Small intestine (tissue), 7 donors: ENCODE measurements at regions not wholly inside any gene's neighbourhood (a gene's known extent, or its start where the extent isn't known, plus 50 kb on each side); places are given as distances from the start of the nearest gene placed in this dataset.
"Not testable (repeated sequence)": the region's sequence is repeated elsewhere in the genome, so short reads cannot be mapped to it uniquely, and the experiment has no call there.

Experiments used
- DNase-seq, 2 donors: peaks; one replicate each; pipeline versions ENCODE4 v3.0.0 to v3.0.0-alpha.2; 2013
- FAIRE-seq: peaks from 2 replicates; lab custom pipeline; 2012; peaks lifted over from hg19 to GRCh38; lab: Jason Lieb, UNC
- H3K27ac ChIP-seq, 3 donors: one replicate each; pipeline ENCODE4 v1.5.1; 2013; ENCODE audit warnings: low read length in 2 of 3, mild to moderate bottlenecking in 2 of 3, control low read depth in 1 of 3, inconsistent platforms in 1 of 3, low read depth in 1 of 3, moderate library complexity in 1 of 3
- H3K27me3 ChIP-seq, 3 donors: one replicate each; pipeline ENCODE4 v1.6.1; 2013; ENCODE audit warnings: low read length in 3 of 3, inconsistent platforms in 1 of 3; ENCODE audit not compliant: control insufficient read depth in 3 of 3, insufficient read depth in 3 of 3
- H3K36me3 ChIP-seq, 3 donors: one replicate each; pipeline ENCODE4 v1.6.1; 2013; ENCODE audit warnings: low read length in 3 of 3, inconsistent platforms in 1 of 3, low read depth in 1 of 3, mild to moderate bottlenecking in 1 of 3, moderate library complexity in 1 of 3; ENCODE audit not compliant: control insufficient read depth in 3 of 3, insufficient read depth in 2 of 3
- H3K4me1 ChIP-seq, 3 donors: one replicate each; pipeline ENCODE4 v1.6.1; 2013; ENCODE audit warnings: low read length in 2 of 3, inconsistent platforms in 1 of 3, low read depth in 1 of 3, mild to moderate bottlenecking in 1 of 3, moderate library complexity in 1 of 3; ENCODE audit not compliant: control insufficient read depth in 3 of 3, insufficient read depth in 2 of 3
- H3K4me3 ChIP-seq, 3 donors: one replicate each; pipeline ENCODE4 v1.5.1; 2013; ENCODE audit warnings: low read length in 3 of 3, control low read depth in 1 of 3, inconsistent platforms in 1 of 3, low read depth in 1 of 3, mild to moderate bottlenecking in 1 of 3, moderate library complexity in 1 of 3
- H3K9me3 ChIP-seq, 2 donors: one replicate each; pipeline ENCODE4 v1.6.1; 2013; ENCODE audit warnings: low read depth in 1 of 2, low read length in 1 of 2; ENCODE audit not compliant: control insufficient read depth in 2 of 2, insufficient read depth in 1 of 2
- WGBS, 3 donors: extraction: QIAGEN DNeasy Blood & Tissue Kit; methylation state at CpG; one replicate each; pipeline ENCODE4 v1.1.7; 2013; 5-methylcytosine and 5-hydroxymethylcytosine counted together
- donor health status: healthy with polysubstance abuse.
- donor health status: control.
- donor health status: control.
- donor health status: Bipolar disorder and iron deficiency.
- donor health status: healthy.

DNA sequence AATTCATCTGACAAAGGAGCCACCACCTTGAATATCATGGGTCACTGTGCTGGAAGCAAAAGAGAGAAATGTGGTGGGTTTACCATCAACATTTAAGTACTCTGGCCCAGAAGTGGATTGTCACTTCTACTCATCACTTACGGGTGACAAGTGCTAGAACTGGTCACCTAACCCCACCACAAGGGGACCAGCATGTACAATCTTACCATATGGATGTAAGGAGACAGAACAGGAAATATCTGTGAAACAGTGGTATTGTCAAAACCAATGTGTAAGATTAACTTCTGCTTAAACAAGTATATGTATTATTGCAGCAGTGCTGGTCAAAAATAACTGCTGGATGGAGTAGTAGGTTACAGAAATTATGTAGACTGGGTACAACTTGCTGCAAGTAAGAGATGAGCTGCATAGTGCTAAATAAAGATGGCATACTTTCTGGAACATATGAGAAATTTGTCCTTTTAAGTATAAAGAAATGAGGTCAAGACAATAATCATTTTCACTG, 171.8 kb downstream of the POTEB3 start:
- Histone ChIP-seq H3K27me3 (no peaks in the 10 kb centered on the region), H3K27ac (no peak overlapping the region), H3K4me3 (no peak overlapping the region), H3K4me1 (no peaks in the 10 kb centered on the region), H3K9me3 (peaks cover 1 to 29% of the 10 kb centered on the region in 2 donors), H3K36me3 (no peaks in the 10 kb centered on the region)
- WGBS, 3 donors, result 70 to 76% (median 70%) methylated on average over 1 of the region's 1 CpG
- FAIRE-seq, result no peak
- DNase-seq, result no peak

DNA sequence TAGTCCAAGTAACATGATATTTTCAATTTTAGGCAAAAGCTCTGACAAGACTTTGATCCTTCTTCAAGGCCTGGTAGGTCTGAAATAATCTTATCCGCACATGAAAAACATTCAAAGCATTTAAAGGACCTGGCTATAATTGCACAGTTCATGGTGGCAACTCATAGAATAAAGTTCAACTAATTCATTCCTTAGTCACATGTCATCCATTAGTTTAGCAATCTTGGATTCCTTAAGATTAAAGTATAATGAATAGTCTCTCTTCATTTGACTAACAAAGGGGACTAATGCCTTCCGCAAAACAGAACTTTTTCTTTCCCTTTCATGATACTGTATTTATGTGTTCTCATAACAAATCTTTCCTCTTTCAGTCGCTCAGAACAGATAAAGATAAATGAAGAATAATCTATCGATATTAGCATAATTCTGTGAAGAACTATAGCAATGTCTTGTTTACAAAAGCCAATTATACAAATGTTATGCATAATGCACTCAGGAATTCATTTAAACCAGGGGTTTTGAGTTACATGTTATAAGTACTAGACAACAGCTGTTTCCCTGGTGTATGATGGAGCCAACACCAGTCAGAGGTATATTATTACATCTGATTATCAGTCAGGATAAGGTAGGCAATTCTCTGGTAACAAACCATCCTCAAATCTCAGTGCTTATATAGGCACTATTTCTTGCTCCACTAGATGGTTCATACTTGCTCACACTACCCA, 172.5 kb downstream of the POTEB3 start:
- Histone ChIP-seq H3K9me3 (peaks cover 1 to 29% of the 10 kb centered on the region in 2 donors), H3K27me3 (no peaks in the 10 kb centered on the region), H3K27ac (no peak overlapping the region), H3K4me1 (no peaks in the 10 kb centered on the region), H3K4me3 (no peak overlapping the region), H3K36me3 (no peaks in the 10 kb centered on the region)
- DNase-seq (no peak), FAIRE-seq (no peak)
- WGBS, 3 donors, result 68 to 75% (median 75%) methylated on average over 4 of the region's 4 CpGs

DNA sequence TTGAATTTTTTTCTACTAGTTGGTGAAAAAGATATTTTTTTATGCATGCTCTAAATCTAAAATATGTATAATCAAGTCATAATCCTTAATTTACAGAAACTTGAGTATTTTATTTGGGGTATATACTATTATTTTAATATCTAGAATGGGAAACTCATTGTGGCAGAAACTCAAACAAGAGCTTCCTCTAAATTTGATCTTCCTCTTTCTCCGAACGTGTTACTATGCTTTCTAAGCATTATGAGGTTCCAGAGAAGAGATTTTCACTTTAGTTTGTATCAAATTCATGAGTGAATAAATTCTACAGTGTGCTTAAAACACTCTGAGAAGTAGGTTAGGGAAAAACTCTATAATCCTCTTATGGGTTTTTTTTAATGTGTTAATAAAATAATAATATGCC, 173.1 kb downstream of the POTEB3 start:
- Histone ChIP-seq H3K4me3 (no peak overlapping the region), H3K4me1 (no peaks in the 10 kb centered on the region), H3K27me3 (no peaks in the 10 kb centered on the region), H3K27ac (no peak overlapping the region), H3K9me3 (peaks cover 1 to 33% of the 10 kb centered on the region in 2 donors), H3K36me3 (no peaks in the 10 kb centered on the region)
- DNase-seq (no peak), FAIRE-seq (no peak)
- WGBS, 3 donors, result 12 to 23% (median 17%) methylated on average over 2 of the region's 2 CpGs

DNA sequence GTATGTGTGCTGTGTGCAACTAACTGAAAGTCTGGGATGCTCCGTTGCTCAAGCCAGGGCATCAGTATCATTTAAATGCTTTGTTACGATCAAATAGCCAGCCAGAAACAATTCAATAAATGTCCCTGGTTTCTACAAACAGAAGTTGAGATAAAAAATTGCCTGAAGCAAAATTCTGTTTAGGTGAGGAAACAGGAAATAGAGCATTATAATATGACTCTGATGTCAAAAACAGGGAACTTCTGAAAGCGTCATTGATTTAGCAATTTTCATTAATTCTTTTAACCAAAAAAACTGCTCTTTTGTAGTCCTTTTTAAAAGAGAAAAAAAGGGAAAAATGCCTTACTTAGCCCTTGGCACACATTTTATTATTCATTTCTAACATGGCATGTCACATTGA, 174.7 kb downstream of the POTEB3 start:
- H3K4me3 ChIP-seq, DNase-seq, H3K36me3 ChIP-seq, H3K4me1 ChIP-seq, FAIRE-seq, H3K27me3 ChIP-seq, H3K27ac ChIP-seq: not testable (repeated sequence)
- peaks cover 2 to 41% of the 10 kb centered on the region in 2 donors for H3K9me3 ChIP-seq
- WGBS, 3 donors, result 63 to 71% (median 69%) methylated on average over 3 of the region's 3 CpGs

DNA sequence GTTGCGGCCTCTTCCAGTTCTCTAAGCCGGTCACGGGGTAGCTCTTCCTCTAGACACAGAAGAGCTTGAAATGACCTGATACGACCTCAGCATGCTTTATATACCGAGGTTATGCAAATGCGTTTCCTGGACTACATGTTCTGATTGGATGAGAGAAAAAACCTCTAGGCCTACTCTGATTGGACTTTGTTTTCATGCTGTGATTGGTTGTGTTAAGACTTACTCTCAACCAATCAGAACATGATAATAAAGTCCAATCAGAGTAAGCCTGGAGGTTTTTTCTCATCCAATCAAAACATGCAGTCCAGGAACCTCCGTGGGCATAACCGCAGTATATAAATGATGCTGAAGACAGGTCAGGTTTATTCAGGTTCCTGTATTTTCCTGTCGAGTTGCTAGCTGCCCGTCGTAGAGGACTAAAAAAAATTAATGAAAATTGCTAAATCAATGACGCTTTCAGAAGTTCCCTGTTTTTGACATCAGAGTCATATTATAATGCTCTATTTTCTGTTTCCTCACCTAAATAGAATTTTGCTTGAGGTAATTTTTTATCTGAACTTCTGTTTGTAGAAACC, 177.4 kb downstream of the POTEB3 start:
- Histone ChIP-seq H3K27ac (no peak overlapping the region), H3K4me1 (no peaks in the 10 kb centered on the region), H3K27me3 (no peaks in the 10 kb centered on the region), H3K36me3 (no peaks in the 10 kb centered on the region), H3K4me3 (no peak overlapping the region), H3K9me3 (peaks cover 2 to 33% of the 10 kb centered on the region in 2 donors)
- WGBS, 3 donors, result 83 to 84% (median 84%) methylated on average over 12 of the region's 12 CpGs
- DNase-seq (no peak), FAIRE-seq (no peak)

DNA sequence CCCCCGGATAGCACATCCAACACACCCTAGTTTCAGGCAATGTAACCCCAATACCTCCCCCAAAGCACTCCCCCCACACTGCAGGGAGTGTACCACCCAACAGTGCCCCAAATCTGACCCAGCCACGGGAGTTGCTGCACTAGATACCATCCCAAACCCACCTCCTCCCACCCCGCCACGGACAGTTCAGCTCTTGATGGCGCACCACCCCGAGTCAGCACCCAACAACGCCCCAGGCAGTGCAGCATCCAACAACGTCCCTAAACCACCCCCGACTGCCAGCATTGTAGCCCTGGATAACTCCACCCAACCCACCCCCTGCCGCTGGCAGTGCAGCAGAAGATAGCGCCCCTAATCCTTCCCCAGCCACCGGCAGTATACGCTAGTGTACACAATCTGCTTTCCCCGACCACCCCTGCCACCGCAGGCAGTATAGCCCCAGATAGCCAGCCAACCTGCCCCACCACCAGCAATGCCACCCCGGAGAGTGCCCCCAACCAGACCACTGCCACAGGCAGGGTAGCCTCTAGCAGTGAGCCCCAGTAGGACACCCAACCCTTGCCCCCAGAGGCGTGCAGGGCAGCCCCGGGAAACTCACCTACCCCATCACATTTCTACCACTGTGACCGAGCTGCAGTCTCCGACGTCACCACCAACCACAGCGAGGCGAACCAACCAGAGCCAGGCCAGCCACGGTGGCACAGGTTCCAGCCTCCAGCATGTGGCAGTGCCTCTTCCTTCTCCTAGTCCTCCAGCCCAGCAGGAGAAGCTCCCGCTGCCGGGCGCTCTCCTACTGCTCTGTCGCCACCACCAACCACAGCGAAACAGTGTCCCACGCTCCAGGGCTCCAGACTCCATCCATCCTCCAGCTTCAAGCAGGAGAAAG, 178.1 kb downstream of the POTEB3 start:
- Histone ChIP-seq H3K9me3 (peaks cover 2 to 33% of the 10 kb centered on the region in 2 donors), H3K36me3 (no peaks in the 10 kb centered on the region), H3K27ac (no peak overlapping the region), H3K27me3 (no peaks in the 10 kb centered on the region), H3K4me3 (no peak overlapping the region), H3K4me1 (no peaks in the 10 kb centered on the region)
- DNase-seq (no peak), FAIRE-seq (no peak)
- 81 to 86% (median 84%) methylated on average over 30 of the region's 30 CpGs for WGBS, 3 donors

DNA sequence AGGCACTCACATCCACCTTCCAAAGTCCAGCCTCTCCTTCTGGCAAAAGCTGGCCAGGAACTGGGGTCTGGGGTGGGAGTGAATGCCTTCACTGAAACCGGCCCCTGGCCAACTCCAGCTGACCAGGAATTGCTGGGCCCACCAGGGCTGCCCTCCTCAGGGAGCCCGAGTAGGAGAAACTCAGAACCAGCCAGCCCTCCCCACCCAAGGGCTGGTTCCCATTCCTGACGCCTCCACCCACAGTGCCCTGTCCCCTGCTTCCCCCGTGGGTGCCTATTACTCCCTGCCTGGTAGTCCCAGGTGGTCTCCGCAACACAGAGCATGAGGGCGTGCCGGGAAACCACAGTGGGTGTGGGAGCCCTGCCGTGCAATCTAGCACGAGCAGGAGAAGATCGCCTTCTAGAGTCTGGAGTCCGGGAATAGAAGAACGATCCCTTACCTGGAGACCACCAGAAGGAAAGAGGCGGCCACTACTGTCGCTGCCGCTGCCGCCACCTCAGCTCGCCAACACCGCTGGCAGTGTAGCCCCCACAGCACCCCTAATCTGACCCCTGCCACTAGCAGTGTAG, 178.8 kb downstream of the POTEB3 start:
- no peaks in the 10 kb centered on the region for H3K4me1 ChIP-seq
- no peaks in the 10 kb centered on the region for H3K36me3 ChIP-seq
- 85 to 90% (median 90%) methylated on average over 18 of the region's 18 CpGs for WGBS, 3 donors
- peaks cover 2 to 31% of the 10 kb centered on the region in 2 donors for H3K9me3 ChIP-seq
- no peak overlapping the region for H3K27ac ChIP-seq
- DNase-seq (no peak), FAIRE-seq (no peak)
- no peaks in the 10 kb centered on the region for H3K27me3 ChIP-seq
- H3K4me3 ChIP-seq, result no peak overlapping the region

DNA sequence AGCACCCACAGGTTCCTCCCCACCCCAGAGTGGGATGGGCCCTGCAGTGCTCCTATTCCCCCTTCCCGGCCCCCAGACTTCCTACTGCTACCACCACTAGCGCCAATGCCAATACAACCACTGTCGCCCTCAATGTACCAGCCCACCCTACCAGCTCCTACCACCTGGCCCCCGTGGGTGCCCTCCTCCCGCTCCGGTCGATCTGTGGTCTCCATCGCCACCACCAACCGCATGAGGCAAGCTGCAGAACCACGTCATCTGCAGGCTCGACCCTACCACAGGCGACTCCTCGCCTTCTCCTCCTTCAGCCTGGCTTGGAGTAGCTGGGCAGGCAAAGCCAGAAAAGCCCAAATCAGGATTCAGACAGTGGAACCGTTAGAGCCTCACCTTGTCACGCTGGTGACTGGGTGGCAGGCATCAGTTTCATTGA, 179.3 kb downstream of the POTEB3 start:
- H3K4me1 ChIP-seq, result no peaks in the 10 kb centered on the region
- no peaks in the 10 kb centered on the region for H3K27me3 ChIP-seq
- 82 to 84% (median 83%) methylated on average over 15 of the region's 15 CpGs for WGBS, 3 donors
- H3K36me3 ChIP-seq, result no peaks in the 10 kb centered on the region
- no peak overlapping the region for H3K4me3 ChIP-seq
- peaks cover 2 to 31% of the 10 kb centered on the region in 2 donors for H3K9me3 ChIP-seq
- DNase-seq, result no peak
- FAIRE-seq, result no peak
- no peak overlapping the region for H3K27ac ChIP-seq
